Activated naive CD4-positive, alpha-beta T cell treated with anti-CD3 and anti-CD28 coated beads, Interleukin-2, amount 10 ng/mL, durations not matched to agents 7 days and 5 days (primary cell): ENCODE measurements at regions not wholly inside any gene's neighbourhood (a gene's known extent, or its start where the extent isn't known, plus 50 kb on each side); places are given as distances from the start of the nearest gene placed in this dataset.
"Not testable (repeated sequence)": the region's sequence is repeated elsewhere in the genome, so short reads cannot be mapped to it uniquely, and the experiment has no call there.

Source experiments
- CTCF ChIA-PET: fragments of 350-600 bp; sonication (Branson Sonifier 250); formaldehyde crosslinking; loops from one replicate; lab custom pipeline; 2021; ENCODE audit warnings: antibody characterized with exemption; lab: Charles Lee
- DNase-seq: peaks from one replicate; pipeline ENCODE4 v3.0.0-alpha.2; 2020
- H3K27ac Mint-ChIP-seq: one replicate; pipeline ENCODE4 v1.8.0; 2021; ENCODE audit warnings: mild to moderate bottlenecking, moderate library complexity, mixed read lengths
- H3K27me3 Mint-ChIP-seq: one replicate; pipeline ENCODE4 v1.8.0; 2021; ENCODE audit warnings: mild to moderate bottlenecking, mixed read lengths
- H3K36me3 Mint-ChIP-seq: one replicate; pipeline ENCODE4 v1.8.0; 2021; ENCODE audit warnings: mixed read lengths
- H3K4me1 Mint-ChIP-seq: one replicate; pipeline ENCODE4 v1.8.0; 2021; ENCODE audit warnings: mixed read lengths
- H3K4me3 Mint-ChIP-seq: one replicate; pipeline ENCODE4 v1.8.0; 2021; ENCODE audit warnings: mild to moderate bottlenecking, moderate library complexity, mixed read lengths
- H3K9me3 Mint-ChIP-seq: one replicate; pipeline ENCODE4 v1.8.0; 2021; ENCODE audit warnings: mixed read lengths

GRCh38 chr3:75840160-75840559, 54.8 kb upstream of the ZNF717 start:
- H3K4me3 Mint-ChIP-seq, CTCF ChIA-PET, H3K27me3 Mint-ChIP-seq, H3K4me1 Mint-ChIP-seq, H3K36me3 Mint-ChIP-seq, H3K9me3 Mint-ChIP-seq, H3K27ac Mint-ChIP-seq, DNase-seq: not testable (repeated sequence)

- H3K9me3 Mint-ChIP-seq, result peaks cover 15% of the 10 kb centered on the region
- H3K27me3 Mint-ChIP-seq, H3K36me3 Mint-ChIP-seq, CTCF ChIA-PET, H3K4me3 Mint-ChIP-seq, H3K27ac Mint-ChIP-seq, DNase-seq, H3K4me1 Mint-ChIP-seq: not testable (repeated sequence)
Measured at GRCh38 chr3:75850301-75851008, 65.1 kb upstream of the ZNF717 start.

GRCh38 chr3:75863130-75863529, 77.8 kb upstream of the ZNF717 start:
- CTCF ChIA-PET, result no interaction called here
- H3K27me3 Mint-ChIP-seq, result no peaks in the 10 kb centered on the region
- H3K4me1 Mint-ChIP-seq, result no peaks in the 10 kb centered on the region
- no peak overlapping the region for H3K27ac Mint-ChIP-seq
- DNase-seq, result no peak
- peaks cover 12% of the 10 kb centered on the region for H3K9me3 Mint-ChIP-seq
- H3K4me3 Mint-ChIP-seq, result no peak overlapping the region
- no peaks in the 10 kb centered on the region for H3K36me3 Mint-ChIP-seq

GRCh38 chr3:75863878-75864277, 78.5 kb upstream of the ZNF717 start:
- CTCF ChIA-PET, result no interaction called here
- no peak overlapping the region for H3K4me3 Mint-ChIP-seq
- DNase-seq, result no peak
- H3K27ac Mint-ChIP-seq, result no peak overlapping the region
- no peaks in the 10 kb centered on the region for H3K4me1 Mint-ChIP-seq
- H3K36me3 Mint-ChIP-seq, result no peaks in the 10 kb centered on the region
- no peaks in the 10 kb centered on the region for H3K27me3 Mint-ChIP-seq
- peaks cover 6% of the 10 kb centered on the region for H3K9me3 Mint-ChIP-seq

GRCh38 chr3:75883719-75884118, 98.4 kb upstream of the ZNF717 start:
- H3K4me3 Mint-ChIP-seq, DNase-seq, H3K36me3 Mint-ChIP-seq, H3K27me3 Mint-ChIP-seq, H3K4me1 Mint-ChIP-seq, H3K27ac Mint-ChIP-seq, CTCF ChIA-PET: not testable (repeated sequence)
- peaks cover 19% of the 10 kb centered on the region for H3K9me3 Mint-ChIP-seq

GRCh38 chr3:75886971-75887526, 101.7 kb upstream of the ZNF717 start:
- Mint-ChIP-seq H3K36me3 (no peaks in the 10 kb centered on the region), H3K4me3 (no peak overlapping the region), H3K9me3 (peaks cover 15% of the 10 kb centered on the region), H3K27me3 (no peaks in the 10 kb centered on the region), H3K27ac (no peak overlapping the region), H3K4me1 (no peaks in the 10 kb centered on the region)
- CTCF ChIA-PET, result no interaction called here
- no peak for DNase-seq

GRCh38 chr3:75894234-75894633, 108.9 kb upstream of the ZNF717 start:
- Mint-ChIP-seq H3K27ac (no peak overlapping the region), H3K4me1 (no peaks in the 10 kb centered on the region)
- CTCF ChIA-PET, result no interaction called here

GRCh38 chr3:75896265-75896664, 110.9 kb upstream of the ZNF717 start:
- CTCF ChIA-PET, result no interaction called here
- no peak for DNase-seq
- H3K27me3 Mint-ChIP-seq, result no peaks in the 10 kb centered on the region
- H3K27ac Mint-ChIP-seq, result no peak overlapping the region
- no peak overlapping the region for H3K4me3 Mint-ChIP-seq
- no peaks in the 10 kb centered on the region for H3K4me1 Mint-ChIP-seq
- H3K9me3 Mint-ChIP-seq, result peaks cover 4% of the 10 kb centered on the region
- H3K36me3 Mint-ChIP-seq, result no peaks in the 10 kb centered on the region

More at GRCh38 chr3:75894234-75894633, 108.9 kb upstream of the ZNF717 start:
- H3K36me3 Mint-ChIP-seq, result no peaks in the 10 kb centered on the region
- DNase-seq, result no peak
- peaks cover 4% of the 10 kb centered on the region for H3K9me3 Mint-ChIP-seq
- H3K27me3 Mint-ChIP-seq, result no peaks in the 10 kb centered on the region
- no peak overlapping the region for H3K4me3 Mint-ChIP-seq

GRCh38 chr3:75901446-75901845, 116.1 kb upstream of the ZNF717 start:
- H3K9me3 Mint-ChIP-seq, CTCF ChIA-PET, DNase-seq, H3K4me3 Mint-ChIP-seq, H3K36me3 Mint-ChIP-seq, H3K4me1 Mint-ChIP-seq, H3K27me3 Mint-ChIP-seq, H3K27ac Mint-ChIP-seq: not testable (repeated sequence)

- CTCF ChIA-PET, result no interaction called here
- H3K4me1 Mint-ChIP-seq, result no peaks in the 10 kb centered on the region
- peaks cover 4% of the 10 kb centered on the region for H3K27me3 Mint-ChIP-seq
- no peaks in the 10 kb centered on the region for H3K9me3 Mint-ChIP-seq
- no peak overlapping the region for H3K27ac Mint-ChIP-seq
- no peak for DNase-seq
- H3K36me3 Mint-ChIP-seq, result no peaks in the 10 kb centered on the region
- no peak overlapping the region for H3K4me3 Mint-ChIP-seq
Measured at GRCh38 chr3:75906555-75907112, 121.3 kb upstream of the ZNF717 start.

GRCh38 chr3:75913800-75914350, 128.5 kb upstream of the ZNF717 start:
- DNase-seq, result no peak
- Mint-ChIP-seq H3K27ac (no peak overlapping the region), H3K4me3 (no peak overlapping the region), H3K36me3 (no peaks in the 10 kb centered on the region), H3K27me3 (no peaks in the 10 kb centered on the region), H3K9me3 (peaks cover 18% of the 10 kb centered on the region), H3K4me1 (no peaks in the 10 kb centered on the region)
- CTCF ChIA-PET, result no interaction called here

- H3K4me1 Mint-ChIP-seq, DNase-seq, H3K36me3 Mint-ChIP-seq, H3K4me3 Mint-ChIP-seq, CTCF ChIA-PET, H3K27me3 Mint-ChIP-seq, H3K27ac Mint-ChIP-seq: not testable (repeated sequence)
- peaks cover 18% of the 10 kb centered on the region for H3K9me3 Mint-ChIP-seq
Measured at GRCh38 chr3:75914741-75915140, 129.4 kb upstream of the ZNF717 start.

GRCh38 chr3:75938921-75939320, 153.6 kb upstream of the ZNF717 start:
- CTCF ChIA-PET, result no interaction called here
- Mint-ChIP-seq H3K4me3 (no peak overlapping the region), H3K9me3 (peaks cover 6% of the 10 kb centered on the region), H3K36me3 (no peaks in the 10 kb centered on the region), H3K27me3 (no peaks in the 10 kb centered on the region), H3K4me1 (no peaks in the 10 kb centered on the region), H3K27ac (no peak overlapping the region)
- no peak for DNase-seq

GRCh38 chr3:75951941-75952340, 166.6 kb upstream of the ZNF717 start:
- H3K4me1 Mint-ChIP-seq, result no peaks in the 10 kb centered on the region
- H3K9me3 Mint-ChIP-seq, result peaks cover 7% of the 10 kb centered on the region
- CTCF ChIA-PET, result no interaction called here
- no peak for DNase-seq
- H3K27ac Mint-ChIP-seq, result no peak overlapping the region
- H3K4me3 Mint-ChIP-seq, result no peak overlapping the region
- H3K36me3 Mint-ChIP-seq, result no peaks in the 10 kb centered on the region
- no peaks in the 10 kb centered on the region for H3K27me3 Mint-ChIP-seq

- H3K27me3 Mint-ChIP-seq, H3K27ac Mint-ChIP-seq, CTCF ChIA-PET: not testable (repeated sequence)
Measured at GRCh38 chr3:75960031-75960430, 174.7 kb upstream of the ZNF717 start.

More at GRCh38 chr3:75960031-75960430, 174.7 kb upstream of the ZNF717 start:
- H3K4me3 Mint-ChIP-seq, H3K36me3 Mint-ChIP-seq, DNase-seq, H3K4me1 Mint-ChIP-seq: not testable (repeated sequence)
- peaks cover 13% of the 10 kb centered on the region for H3K9me3 Mint-ChIP-seq
